ENCODE measurements at regions not wholly inside any gene's neighbourhood (a gene's known extent, or its start where the extent isn't known, plus 50 kb on each side); places are given as distances from the start of the nearest gene placed in this dataset.

- DNase-seq = no peak
Measured at GRCh38 chr11:42055606-42056005, 596.2 kb upstream of the LRRC4C start.

GRCh38 chr11:42058794-42059193 lies 599.3 kb upstream of the LRRC4C start:
- no peak for DNase-seq

DNA sequence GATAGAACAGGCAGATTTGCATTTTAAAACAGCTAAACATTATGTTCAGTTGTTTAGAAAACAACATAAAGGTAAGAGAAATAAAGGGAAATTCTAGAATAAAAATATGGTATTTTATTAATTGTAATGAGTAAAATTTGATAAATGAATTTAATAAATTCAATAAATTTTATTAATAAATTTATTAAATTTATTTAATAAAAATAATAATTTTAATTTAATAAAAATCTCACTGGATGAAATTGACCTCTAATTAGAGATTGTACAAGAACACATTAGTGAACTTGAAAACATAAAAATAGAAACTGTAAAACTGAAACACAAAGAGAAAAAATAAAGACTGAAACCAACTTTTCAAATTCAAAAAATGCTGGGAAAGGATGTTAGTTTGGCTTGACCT lies 605.7 kb upstream of the LRRC4C start:
- no peak for DNase-seq

- DNase-seq = no peak
Measured at GRCh38 chr11:42066113-42066512, 606.7 kb upstream of the LRRC4C start.

DNA sequence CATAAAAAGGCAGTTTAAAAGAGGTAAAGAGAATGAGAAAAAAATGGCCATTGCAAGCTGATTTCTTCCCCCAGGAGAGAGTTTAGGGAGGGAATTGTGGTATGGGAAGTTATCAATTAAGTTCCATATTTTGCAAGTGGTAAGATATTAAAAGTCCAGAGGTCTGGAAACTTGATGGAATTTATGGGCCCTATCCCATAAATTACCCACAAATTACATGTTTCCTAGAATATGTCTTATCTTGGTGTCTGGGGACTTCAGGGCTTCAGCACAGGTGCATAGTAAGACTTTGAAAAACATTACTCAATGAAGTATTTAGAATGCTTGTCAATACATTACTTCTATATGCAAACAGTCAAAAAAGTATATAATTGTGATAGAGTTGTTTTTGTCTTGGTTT lies 614.9 kb upstream of the LRRC4C start:
- DNase-seq = no peak

GRCh38 chr11:42075180-42075579 lies 615.7 kb upstream of the LRRC4C start:
- DNase-seq = no peak

DNA sequence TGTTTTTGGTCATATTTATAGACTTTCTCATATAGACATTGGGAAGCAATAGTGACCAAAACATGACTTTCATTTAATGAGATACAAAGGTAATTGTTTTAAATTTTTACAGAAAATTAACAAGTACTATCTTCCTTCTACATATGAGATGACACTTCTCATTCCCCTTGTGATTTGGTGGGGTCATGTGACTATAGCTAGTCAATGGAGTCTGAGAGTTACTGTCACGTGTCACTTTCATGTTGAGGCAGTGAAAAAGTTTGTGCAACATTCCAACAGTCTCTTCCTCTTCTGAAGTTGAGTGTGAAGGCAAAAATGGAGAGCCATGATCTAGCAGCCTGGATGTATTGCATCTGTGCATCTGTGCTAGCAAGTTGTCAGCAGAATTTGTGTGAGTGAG lies 618.3 kb upstream of the LRRC4C start:
- DNase-seq = no peak

- no peak for DNase-seq
Measured at GRCh38 chr11:42085736-42086135, 626.3 kb upstream of the LRRC4C start.

DNA sequence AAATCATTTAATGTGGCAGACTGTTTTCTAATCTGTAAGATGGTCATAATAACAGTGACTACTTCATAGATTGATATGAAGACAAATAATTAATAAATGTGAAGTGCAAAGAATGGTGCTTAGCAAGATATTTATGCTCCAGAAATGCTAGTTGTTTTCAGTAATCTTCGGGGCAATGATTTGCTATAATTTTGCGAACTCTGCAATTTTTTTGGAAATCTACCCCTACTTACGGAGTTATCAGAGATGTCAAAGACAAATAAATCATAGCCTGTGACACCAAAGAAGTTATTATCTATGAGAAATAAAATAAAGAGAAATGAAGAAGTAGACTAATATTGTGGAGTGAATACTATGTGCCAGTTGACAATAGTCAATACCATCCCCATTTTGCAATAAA lies 634.1 kb upstream of the LRRC4C start:
- no peak for DNase-seq

GRCh38 chr11:42098075-42098474 lies 638.6 kb upstream of the LRRC4C start:
- no peak for DNase-seq

GRCh38 chr11:42112866-42113265 lies 653.4 kb upstream of the LRRC4C start:
- no peak for DNase-seq

DNA sequence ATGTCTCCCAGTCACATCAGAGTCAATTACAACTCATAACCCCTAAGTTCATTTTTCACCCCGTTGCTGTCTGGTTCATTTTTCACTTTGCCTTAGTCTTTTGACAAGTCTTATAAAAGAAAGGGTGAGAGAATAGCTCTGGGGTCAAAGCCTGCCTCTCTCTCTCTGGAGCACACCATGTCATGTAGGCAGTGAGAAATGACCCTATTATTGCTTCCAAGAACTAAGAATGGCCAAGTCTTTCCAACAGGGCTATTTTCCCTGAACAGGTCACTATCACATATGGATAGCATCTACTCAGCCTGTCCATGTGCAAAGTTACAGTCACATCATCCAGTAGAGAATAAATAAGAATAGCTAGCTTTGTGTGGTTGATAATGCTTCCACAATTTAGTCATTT lies 655.5 kb upstream of the LRRC4C start:
- DNase-seq = no peak

DNA sequence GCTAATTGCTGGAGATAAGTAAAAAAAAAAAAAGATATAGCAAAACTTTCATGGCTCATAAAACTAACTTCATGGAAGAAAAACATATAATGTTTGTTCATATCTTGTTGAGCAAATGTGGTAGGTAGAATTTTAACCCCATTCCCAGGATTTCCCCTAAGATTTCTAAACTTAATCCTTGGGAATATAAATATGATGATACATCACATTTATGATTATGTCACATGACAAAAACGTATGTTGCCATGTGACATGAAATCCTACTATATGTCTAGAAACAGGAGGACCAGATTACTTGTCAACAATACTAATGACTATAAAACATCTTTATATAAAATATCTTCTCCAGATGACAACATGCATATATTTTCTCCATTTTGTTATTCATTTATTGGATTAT lies 679.0 kb upstream of the LRRC4C start:
- no peak for DNase-seq

DNA sequence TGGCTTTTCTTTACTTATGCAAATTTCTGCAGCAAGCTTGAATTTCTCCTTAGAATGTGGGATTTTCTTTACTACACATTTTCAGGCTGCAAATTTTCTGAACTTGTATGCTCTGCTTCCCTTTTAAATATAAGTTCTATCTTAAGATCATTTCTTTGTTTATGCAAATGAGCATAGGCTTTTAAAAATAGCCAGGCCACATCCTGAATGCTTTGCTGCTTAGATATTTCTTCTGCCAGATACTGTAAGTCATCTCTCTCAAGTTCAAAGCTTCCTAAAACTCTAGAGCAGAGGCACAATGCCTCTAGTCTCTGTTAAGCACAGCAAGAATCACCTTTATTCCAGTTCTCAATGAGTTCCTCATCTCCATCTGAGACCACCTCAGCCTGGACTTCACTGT lies 685.9 kb upstream of the LRRC4C start:
- DNase-seq = no peak

DNA sequence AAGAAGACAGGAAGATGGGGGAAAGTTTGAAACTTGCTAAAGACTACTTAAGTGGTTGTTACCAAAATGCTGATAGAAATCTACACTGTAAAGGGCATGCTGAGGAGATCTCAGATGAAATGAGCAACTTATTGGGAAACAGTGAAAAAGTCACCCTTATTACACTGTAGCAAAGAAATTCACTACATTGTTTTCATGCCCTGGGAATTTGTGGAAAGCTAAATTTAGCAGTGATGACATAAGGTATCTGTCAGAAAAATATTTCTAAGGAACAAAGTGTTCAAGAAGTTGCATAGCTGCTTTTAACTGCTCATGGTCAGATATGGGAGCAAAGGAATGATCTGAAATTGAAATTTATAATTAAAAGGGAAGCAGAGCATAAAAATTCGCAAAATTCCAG lies 702.4 kb upstream of the LRRC4C start:
- DNase-seq = no peak

DNA sequence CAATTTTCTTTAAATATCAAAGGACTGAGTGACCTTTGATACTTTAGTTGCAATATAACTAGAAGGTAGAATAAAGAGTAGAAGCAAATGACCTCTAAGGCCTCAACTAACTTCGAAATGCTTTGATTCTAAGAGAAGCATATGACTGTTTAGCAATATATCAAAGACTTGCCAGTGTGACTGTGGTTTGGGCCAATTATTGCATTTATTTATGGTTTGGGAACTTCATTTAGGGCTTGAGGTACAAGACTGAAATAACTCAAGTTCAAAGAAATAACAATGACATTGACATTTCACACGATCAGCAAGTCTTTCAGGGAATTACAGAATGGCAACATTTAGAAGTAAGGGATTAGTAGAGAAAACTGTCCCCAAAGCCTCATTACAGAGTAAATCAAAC lies 709.7 kb upstream of the LRRC4C start:
- DNase-seq = no peak

DNA sequence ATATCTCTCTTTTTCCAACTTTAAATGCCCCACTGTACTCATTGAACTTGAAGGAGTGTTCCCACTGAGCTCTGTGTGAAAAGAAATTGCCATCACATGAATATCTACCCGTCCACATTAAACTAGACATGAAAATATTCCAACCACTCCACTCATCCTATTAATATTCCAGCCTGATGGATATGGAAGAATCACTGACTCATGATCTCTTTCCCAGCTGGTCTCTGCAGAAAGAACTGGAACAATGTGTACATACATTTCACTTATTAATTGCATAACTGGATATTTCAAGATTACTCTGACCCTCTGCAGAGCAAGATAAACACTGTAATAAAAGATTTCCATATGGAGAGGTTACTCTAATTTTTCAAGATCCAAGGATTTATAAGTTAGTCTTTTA lies 711.1 kb upstream of the LRRC4C start:
- DNase-seq = no peak

DNA sequence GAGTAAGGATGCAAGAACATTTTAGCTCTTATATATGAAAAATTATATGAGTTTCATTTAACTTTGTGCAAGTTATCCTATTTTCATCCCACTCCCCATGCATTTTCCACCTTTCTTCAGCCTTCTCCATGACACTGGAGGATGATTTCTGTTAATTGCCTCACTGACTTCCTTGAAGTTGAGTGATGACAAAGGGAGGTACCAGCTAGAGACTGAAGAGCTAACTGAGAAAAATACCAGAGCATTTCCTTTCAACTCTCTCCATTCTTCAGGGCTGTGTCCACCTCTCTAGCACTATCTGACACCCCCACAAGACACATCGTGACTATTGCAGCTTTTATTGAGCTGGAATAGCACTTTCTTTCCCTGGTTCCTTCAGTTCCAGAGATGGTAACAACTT lies 711.6 kb upstream of the LRRC4C start:
- no peak for DNase-seq

DNA sequence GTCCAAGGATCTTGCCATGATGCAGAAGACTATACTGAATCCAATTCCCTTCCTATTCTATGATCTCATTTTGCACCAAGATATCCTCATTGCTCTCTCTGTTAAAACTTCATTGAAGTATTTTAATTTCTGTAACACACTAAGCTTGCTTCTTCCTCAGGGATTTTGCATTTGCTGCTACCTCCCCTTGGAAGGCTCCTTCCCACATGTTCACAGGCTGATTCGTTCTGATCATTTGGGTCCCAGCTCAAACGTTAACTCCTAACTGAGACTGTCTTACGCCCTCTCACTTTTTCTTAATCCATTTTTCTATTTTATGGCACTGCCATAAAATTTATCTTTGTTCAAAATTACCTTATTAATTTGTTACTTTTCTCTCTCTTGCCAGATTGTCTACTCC lies 713.0 kb upstream of the LRRC4C start:
- no peak for DNase-seq

- no peak for DNase-seq
Measured at GRCh38 chr11:42175203-42175602, 715.8 kb upstream of the LRRC4C start.

DNA sequence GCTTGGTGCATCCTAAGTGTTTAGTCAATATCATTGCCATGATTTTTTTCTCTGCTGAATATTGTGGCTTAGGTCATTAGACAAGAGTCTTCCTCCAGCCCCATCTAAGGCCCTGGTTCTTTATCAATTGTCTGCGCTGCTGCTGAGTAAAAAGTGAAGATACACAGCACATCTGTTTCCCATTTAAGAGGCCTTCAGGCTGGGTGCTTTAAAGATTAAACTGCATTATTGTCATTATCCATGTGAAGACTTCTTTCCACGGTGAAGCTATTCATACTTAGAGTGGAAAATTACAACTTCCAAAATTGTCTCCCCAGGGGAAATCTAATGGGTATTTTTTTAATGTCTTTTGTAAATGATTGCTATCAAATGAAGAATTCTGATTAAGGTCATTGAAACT lies 719.8 kb upstream of the LRRC4C start:
- DNase-seq = no peak

- no peak for DNase-seq
Measured at GRCh38 chr11:42195289-42196013, 736.0 kb upstream of the LRRC4C start.

DNA sequence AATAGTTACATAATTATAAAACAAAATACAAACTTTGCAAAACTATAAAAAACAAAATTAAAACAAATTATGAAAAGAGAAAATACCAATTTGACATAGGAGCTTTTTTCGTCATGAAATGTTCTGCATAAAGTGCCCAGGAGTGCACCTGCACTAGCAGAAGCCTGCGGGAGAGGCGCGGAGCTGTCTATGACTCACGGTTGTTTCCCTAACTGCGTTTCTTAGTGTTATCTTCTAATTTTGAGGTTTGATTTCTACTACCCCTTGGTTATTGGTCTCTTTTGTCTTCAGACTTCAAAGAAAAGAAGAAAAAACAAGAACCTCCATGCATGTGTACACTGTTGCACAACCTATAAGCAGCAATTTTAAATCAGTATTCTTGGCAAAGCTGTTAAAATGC lies 740.9 kb upstream of the LRRC4C start:
- no peak for DNase-seq

DNA sequence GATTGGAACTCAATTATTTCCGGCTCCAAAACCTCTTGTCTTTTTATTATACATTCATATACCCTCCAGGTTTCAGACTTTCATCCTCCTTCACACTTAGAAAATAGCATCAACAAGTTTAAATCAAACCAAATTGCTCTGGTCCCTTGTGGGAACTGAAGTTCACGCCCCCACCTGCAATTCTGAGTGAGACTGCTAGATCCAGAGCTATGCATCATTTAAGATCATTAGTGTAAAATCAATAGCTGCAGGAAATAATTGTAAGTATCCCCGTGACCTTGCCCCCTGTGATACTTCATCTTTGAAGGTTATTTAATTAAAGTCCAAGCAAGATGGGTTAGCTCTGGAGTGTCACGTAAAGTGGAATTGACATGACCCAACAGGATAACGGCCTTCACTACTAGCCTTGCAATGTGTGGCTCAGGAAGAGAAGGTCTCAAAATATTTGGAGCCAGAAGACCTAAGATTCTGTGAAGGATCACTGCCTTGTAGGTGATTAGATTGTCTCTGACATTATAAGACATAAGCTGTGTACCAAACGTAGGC lies 742.2 kb upstream of the LRRC4C start:
- DNase-seq = no peak

DNA sequence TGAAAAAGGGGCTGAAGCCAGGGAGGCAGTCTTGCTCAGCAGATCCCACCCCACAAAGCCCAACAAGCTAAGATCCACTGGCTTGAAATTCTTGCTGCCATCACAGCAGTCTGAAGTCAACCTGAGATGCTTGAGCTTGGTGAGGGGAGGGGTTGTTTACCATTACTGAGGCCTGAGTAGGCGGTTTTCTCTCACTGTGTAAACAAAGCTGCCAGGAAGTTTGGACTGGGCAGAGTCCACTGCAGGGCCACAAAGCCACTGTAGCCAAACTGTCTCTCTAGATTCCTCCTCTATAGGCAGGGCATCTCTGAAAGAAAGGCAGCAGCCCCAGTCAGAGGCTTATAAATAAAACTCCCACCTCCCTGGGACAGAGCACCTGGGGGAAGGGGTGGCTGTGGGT lies 746.1 kb upstream of the LRRC4C start:
- DNase-seq = no peak

All from SW 1271 (cell line).